CMK (cell line): ENCODE measurements at regions not wholly inside any gene's neighbourhood (a gene's known extent, or its start where the extent isn't known, plus 50 kb on each side); places are given as distances from the start of the nearest gene placed in this dataset.

Experiments used
- DNase-seq: peaks from one replicate; pipeline ENCODE4 v3.0.0-alpha.2; 2010; ENCODE audit warnings: low read depth

GRCh38 chr11:134575504-134576230, 163.6 kb upstream of the B3GAT1 start:
- no peak for DNase-seq

GRCh38 chr11:134574947-134575346, 162.9 kb upstream of the B3GAT1 start:
- DNase-seq = no peak

- DNase-seq = no peak
Observed at GRCh38 chr11:134574425-134574824, 162.4 kb upstream of the B3GAT1 start.

GRCh38 chr11:134573857-134574256, 161.8 kb upstream of the B3GAT1 start:
- no peak for DNase-seq

GRCh38 chr11:134572741-134573675, 161.0 kb upstream of the B3GAT1 start:
- no peak for DNase-seq

- no peak for DNase-seq
Observed at GRCh38 chr11:134571301-134571700, 159.3 kb upstream of the B3GAT1 start.

- DNase-seq = no peak
Observed at GRCh38 chr11:134569195-134569594, 157.2 kb upstream of the B3GAT1 start.

- DNase-seq = no peak
Observed at GRCh38 chr11:134566311-134566710, 154.3 kb upstream of the B3GAT1 start.

- no peak for DNase-seq
Observed at GRCh38 chr11:134565343-134565891, 153.4 kb upstream of the B3GAT1 start.

- no peak for DNase-seq
Observed at GRCh38 chr11:134564472-134565200, 152.6 kb upstream of the B3GAT1 start.

GRCh38 chr11:134562941-134563471, 151.0 kb upstream of the B3GAT1 start:
- DNase-seq = no peak

- DNase-seq = no peak
Observed at GRCh38 chr11:134562196-134562595, 150.2 kb upstream of the B3GAT1 start.

GRCh38 chr11:134561331-134561720, 149.3 kb upstream of the B3GAT1 start:
- DNase-seq = no peak

- no peak for DNase-seq
Observed at GRCh38 chr11:134560566-134561330, 148.7 kb upstream of the B3GAT1 start.

- DNase-seq = no peak
Observed at GRCh38 chr11:134560066-134560465, 148.0 kb upstream of the B3GAT1 start.

- DNase-seq = no peak
Observed at GRCh38 chr11:134559602-134559962, 147.5 kb upstream of the B3GAT1 start.

- DNase-seq = no peak
Observed at GRCh38 chr11:134558916-134559601, 147.0 kb upstream of the B3GAT1 start.

- DNase-seq = no peak
Observed at GRCh38 chr11:134558258-134558835, 146.3 kb upstream of the B3GAT1 start.

- DNase-seq = no peak
Observed at GRCh38 chr11:134557571-134558257, 145.7 kb upstream of the B3GAT1 start.

GRCh38 chr11:134556186-134556585, 144.1 kb upstream of the B3GAT1 start:
- no peak for DNase-seq
